GM23338 (cell line): ENCODE measurements at regions not wholly inside any gene's neighbourhood (a gene's known extent, or its start where the extent isn't known, plus 50 kb on each side); places are given as distances from the start of the nearest gene placed in this dataset.

Experiments used
- ATAC-seq: fragments of 200-7000 bp; cut with Tn5 transposase; 3 replicates; pipeline ENCODE4 v1.9.1; 2020
- DNase-seq: peaks from one replicate; pipeline ENCODE4 v3.0.0-alpha.2; 2015; ENCODE audit warnings: low spot score
- H2AFZ ChIP-seq: fragments of 200-600 bp; sonication (generic); 2 replicates; pipeline ENCODE4 v1.8.0; 2016; ENCODE audit warnings: antibody characterized with exemption, mild to moderate bottlenecking, moderate library complexity
- H3F3A ChIP-seq: fragments of 200-600 bp; sonication (generic); replicated peaks from 2 replicates; pipeline ENCODE4 v1.8.0; 2017; ENCODE audit warnings: antibody characterized with exemption, mixed run types, low read depth
- H3K27ac ChIP-seq: fragments of 200-600 bp; sonication (generic); 2 replicates; pipeline ENCODE4 v1.6.1; 2016; ENCODE audit warnings: low read depth
- H3K27me3 ChIP-seq: fragments of 200-600 bp; sonication (generic); 2 replicates; pipeline ENCODE4 v1.8.0; 2016; ENCODE audit warnings: mild to moderate bottlenecking, mixed run types, moderate library complexity; ENCODE audit not compliant: insufficient read depth
- H3K36me3 ChIP-seq: fragments of 200-600 bp; sonication (generic); 2 replicates; pipeline ENCODE4 v1.8.0; 2016; ENCODE audit warnings: mild to moderate bottlenecking; ENCODE audit not compliant: insufficient read depth
- H3K4me1 ChIP-seq: fragments of 200-600 bp; sonication (generic); 2 replicates; pipeline ENCODE4 v1.8.0; 2016; ENCODE audit warnings: mild to moderate bottlenecking, moderate library complexity; ENCODE audit not compliant: insufficient read depth
- H3K4me2 ChIP-seq: fragments of 200-600 bp; sonication (generic); 2 replicates; pipeline ENCODE4 v1.7.1; 2017; ENCODE audit warnings: mixed run types
- H3K4me3 ChIP-seq: fragments of 200-600 bp; sonication (generic); 2 replicates; pipeline ENCODE4 v1.6.1; 2016; ENCODE audit warnings: mixed run types
- H3K79me2 ChIP-seq: fragments of 200-600 bp; sonication (generic); replicated peaks from 2 replicates; pipeline ENCODE4 v1.8.0; 2017; ENCODE audit warnings: mild to moderate bottlenecking; ENCODE audit not compliant: insufficient read depth
- H3K9me2 ChIP-seq: fragments of 200-600 bp; sonication (generic); 2 replicates; pipeline ENCODE4 v1.8.0; 2017; ENCODE audit not compliant: insufficient read depth
- H4K20me1 ChIP-seq: fragments of 200-600 bp; sonication (generic); replicated peaks from 2 replicates; pipeline ENCODE4 v1.8.0; 2017; ENCODE audit warnings: mild to moderate bottlenecking; ENCODE audit not compliant: insufficient read depth
- H3K27ac Mint-ChIP-seq: 2 replicates; pipeline ENCODE4 v1.8.0; 2020; ENCODE audit warnings: inconsistent platforms, mild to moderate bottlenecking, moderate library complexity, mixed read lengths
- H3K27me3 Mint-ChIP-seq: 3 replicates; pipeline ENCODE4 v1.8.0; 2022; ENCODE audit warnings: low read depth, mild to moderate bottlenecking, moderate library complexity, mixed read lengths, inconsistent platforms; ENCODE audit not compliant: insufficient read depth, poor library complexity
- H3K36me3 Mint-ChIP-seq: 3 replicates; pipeline ENCODE4 v1.8.0; 2021; ENCODE audit warnings: low read depth, mild to moderate bottlenecking, inconsistent platforms, moderate library complexity, mixed read lengths
- H3K4me1 Mint-ChIP-seq: 3 replicates; pipeline ENCODE4 v1.8.0; 2020; ENCODE audit warnings: mild to moderate bottlenecking, inconsistent platforms, mixed read lengths
- H3K4me3 Mint-ChIP-seq: 3 replicates; pipeline ENCODE4 v1.8.0; 2021; ENCODE audit warnings: moderate library complexity, mild to moderate bottlenecking, inconsistent platforms, mixed read lengths
- H3K9me3 Mint-ChIP-seq: 3 replicates; pipeline ENCODE4 v1.8.0; 2020; ENCODE audit warnings: moderate library complexity, mild to moderate bottlenecking, inconsistent platforms, mixed read lengths
- CREB1 ChIP-seq: fragments of 250-450 bp; sonication (Bioruptor Pico); IDR thresholded peaks from 2 replicates; pipeline ENCODE4 v1.5.0; 2020; ENCODE audit warnings: low read depth, mild to moderate bottlenecking, moderate library complexity
- CTCF ChIP-seq, 2 experiments: fragments of 200-600 bp in 1 of 2; sonication (generic) in 1 of 2; conservative IDR thresholded peaks; 2 replicates each; pipeline versions ENCODE4 v1.5.1 to v1.6.1; 2016 to 2017; ENCODE audit warnings: antibody characterized with exemption in 2 of 2, low read depth in 2 of 2, mild to moderate bottlenecking in 2 of 2, moderate library complexity in 1 of 2
- EZH2phosphoT487 ChIP-seq: fragments of 200-600 bp; sonication (generic); IDR thresholded peaks from one replicate; pipeline ENCODE4 v1.8.1; 2018; ENCODE audit warnings: antibody characterized with exemption; ENCODE audit not compliant: unreplicated experiment
- NANOG ChIP-seq: IDR thresholded peaks from 2 replicates; pipeline ENCODE4 v1.6.1; 2016; ENCODE audit warnings: antibody characterized with exemption, borderline replicate concordance
- REST ChIP-seq: IDR thresholded peaks from one replicate; pipeline ENCODE4 v1.6.1; 2018; ENCODE audit warnings: antibody characterized with exemption; ENCODE audit not compliant: unreplicated experiment
- STAT1 ChIP-seq: IDR thresholded peaks from one replicate; pipeline ENCODE4 v1.6.1; 2016; ENCODE audit warnings: antibody characterized with exemption; ENCODE audit not compliant: unreplicated experiment
- ZNF114 ChIP-seq: fragments of 250-450 bp; sonication (Bioruptor Pico); IDR thresholded peaks from 2 replicates; pipeline ENCODE4 v1.5.0; 2020; ENCODE audit warnings: mild to moderate bottlenecking, moderate library complexity

GRCh38 chr21:31396399-31396798 is 52.3 kb upstream of the TIAM1 start:
- Mint-ChIP-seq H3K36me3 (no peaks in the 10 kb centered on the region), H3K9me3 (no peaks in the 10 kb centered on the region), H3K4me1 (peaks cover 19% of the 10 kb centered on the region), H3K27ac (peak overlapping the region; percentile 70; the same call in 1 of the 2 replicates), H3K4me3 (no peak overlapping the region), H3K27me3 (peaks cover 4% of the 10 kb centered on the region)
- H3K27ac ChIP-seq: no peak overlapping the region
- no peaks in the 10 kb centered on the region for H3K9me2 ChIP-seq
- H3F3A ChIP-seq: no peaks in the 10 kb centered on the region
- H3K27me3 ChIP-seq: no peaks in the 10 kb centered on the region
- no peaks in the 10 kb centered on the region for H3K36me3 ChIP-seq
- DNase-seq: no peak
- no peaks in the 10 kb centered on the region; the same call in 1 of the 2 replicates for H3K79me2 ChIP-seq
- ATAC-seq: no peak
- H3K4me3 ChIP-seq: no peak overlapping the region
- no peak overlapping the region for H3K4me2 ChIP-seq
- TF ChIP-seq ZNF114 (CRISPR knock-in tag) (no peak), STAT1 (no peak)
- H2AFZ ChIP-seq: no peak overlapping the region
- no peaks in the 10 kb centered on the region; the same call in none of the 2 replicates for H4K20me1 ChIP-seq
- peaks cover 19% of the 10 kb centered on the region for H3K4me1 ChIP-seq

- Histone ChIP-seq H2AFZ (no peak overlapping the region), H3K27me3 (no peaks in the 10 kb centered on the region), H3K4me3 (no peak overlapping the region), H3K27ac (peak overlapping the region; percentile 20; the same call in 1 of the 2 replicates), H4K20me1 (no peaks in the 10 kb centered on the region; the same call in none of the 2 replicates), H3K4me1 (peaks cover 15% of the 10 kb centered on the region), H3K9me2 (no peaks in the 10 kb centered on the region), H3K4me2 (no peak overlapping the region), H3K36me3 (no peaks in the 10 kb centered on the region), H3K79me2 (no peaks in the 10 kb centered on the region; the same call in 1 of the 2 replicates), H3F3A (no peaks in the 10 kb centered on the region)
- no peak overlapping the region for H3K4me3 Mint-ChIP-seq
- H3K4me1 Mint-ChIP-seq: peaks cover 15% of the 10 kb centered on the region
- DNase-seq (no peak), ATAC-seq (no peak)
- H3K27me3 Mint-ChIP-seq: peaks cover 6% of the 10 kb centered on the region
- no peaks in the 10 kb centered on the region for H3K36me3 Mint-ChIP-seq
- H3K9me3 Mint-ChIP-seq: no peaks in the 10 kb centered on the region
- TF ChIP-seq REST (no peak), NANOG (no peak), CREB1 (CRISPR knock-in tag) (no peak), CTCF (conservative IDR thresholded peaks at IDR 0.05; ENCODE audit: low read depth in 2 of 2) (no peak), EZH2phosphoT487 (no peak)
- H3K27ac Mint-ChIP-seq: no peak overlapping the region
These were observed 51.7 kb upstream of the TIAM1 start for GRCh38 chr21:31395791-31396190.
